Omental fat pad (tissue), 3 donors: ENCODE measurements at regions not wholly inside any gene's neighbourhood (a gene's known extent, or its start where the extent isn't known, plus 50 kb on each side); places are given as distances from the start of the nearest gene placed in this dataset.

Experiments
- ATAC-seq: fragments of 150-250 bp; one replicate; pipeline ENCODE4 v1.9.1; 2016; ENCODE audit warnings: mild to moderate bottlenecking, moderate library complexity; ENCODE audit not compliant: low FRiP score
- DNase-seq: peaks from one replicate; pipeline ENCODE4 v3.0.0-alpha.2; 2019; ENCODE audit warnings: low spot score
- TF ChIP-seq, protein P1 (sequence below), 3 donors: fragments of 450-650 bp; IDR thresholded peaks; one replicate each; pipeline ENCODE4 v1.5.1; 2016 to 2017; ENCODE audit warnings: antibody characterized with exemption in 3 of 3, mild to moderate bottlenecking in 3 of 3, moderate library complexity in 2 of 3

DNA sequence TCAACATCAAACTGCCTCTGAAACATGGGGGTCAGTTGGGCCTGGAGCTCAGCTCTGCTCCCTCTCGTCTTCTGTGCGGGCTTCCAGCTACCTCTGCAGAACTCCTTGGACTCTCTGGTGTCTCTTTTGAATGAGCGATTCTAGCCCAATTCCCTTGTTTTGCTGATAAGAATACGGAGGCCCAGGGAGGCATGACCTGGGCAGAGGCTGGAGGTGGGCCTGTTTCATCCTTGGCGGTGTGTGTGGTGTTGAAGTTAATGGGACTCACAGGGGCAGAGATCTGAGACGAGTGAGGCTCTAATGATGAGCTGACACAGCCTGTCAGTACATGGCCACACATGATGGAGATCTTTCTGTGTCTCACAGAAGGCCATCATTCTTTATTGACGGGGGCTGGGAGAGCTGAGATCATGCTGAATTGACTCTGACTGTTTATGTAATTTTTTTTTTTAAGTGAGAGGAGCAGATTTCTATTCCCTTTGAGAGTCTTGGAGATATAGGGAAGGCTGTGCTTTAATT is 134.5 kb downstream of the URB2 start:
- DNase-seq (no peak), ATAC-seq (no peak)
- TF ChIP-seq, protein P1, sequence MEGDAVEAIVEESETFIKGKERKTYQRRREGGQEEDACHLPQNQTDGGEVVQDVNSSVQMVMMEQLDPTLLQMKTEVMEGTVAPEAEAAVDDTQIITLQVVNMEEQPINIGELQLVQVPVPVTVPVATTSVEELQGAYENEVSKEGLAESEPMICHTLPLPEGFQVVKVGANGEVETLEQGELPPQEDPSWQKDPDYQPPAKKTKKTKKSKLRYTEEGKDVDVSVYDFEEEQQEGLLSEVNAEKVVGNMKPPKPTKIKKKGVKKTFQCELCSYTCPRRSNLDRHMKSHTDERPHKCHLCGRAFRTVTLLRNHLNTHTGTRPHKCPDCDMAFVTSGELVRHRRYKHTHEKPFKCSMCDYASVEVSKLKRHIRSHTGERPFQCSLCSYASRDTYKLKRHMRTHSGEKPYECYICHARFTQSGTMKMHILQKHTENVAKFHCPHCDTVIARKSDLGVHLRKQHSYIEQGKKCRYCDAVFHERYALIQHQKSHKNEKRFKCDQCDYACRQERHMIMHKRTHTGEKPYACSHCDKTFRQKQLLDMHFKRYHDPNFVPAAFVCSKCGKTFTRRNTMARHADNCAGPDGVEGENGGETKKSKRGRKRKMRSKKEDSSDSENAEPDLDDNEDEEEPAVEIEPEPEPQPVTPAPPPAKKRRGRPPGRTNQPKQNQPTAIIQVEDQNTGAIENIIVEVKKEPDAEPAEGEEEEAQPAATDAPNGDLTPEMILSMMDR (IDR thresholded peaks at IDR 0.05), result no peak

DNA sequence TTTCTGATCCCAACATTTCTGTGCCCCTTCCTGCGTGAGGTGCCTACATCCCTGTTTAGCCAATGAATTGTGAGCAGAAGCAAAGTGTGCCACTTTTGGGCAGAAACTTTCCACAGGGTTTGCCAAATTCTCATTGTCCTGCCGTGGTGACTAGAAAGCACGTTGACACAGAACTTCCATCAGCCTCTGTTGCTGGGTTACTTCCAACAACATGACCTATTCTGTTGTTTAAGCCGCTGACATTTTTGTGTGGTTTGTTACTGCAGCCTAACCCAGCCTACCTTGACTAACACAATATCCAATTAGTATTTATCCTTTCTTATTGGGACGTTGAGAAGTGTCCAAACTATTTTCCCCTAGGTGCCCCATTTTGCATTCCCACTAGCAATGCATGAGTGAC is 136.8 kb downstream of the URB2 start:
- TF ChIP-seq, protein P1 (IDR thresholded peaks at IDR 0.05), result no peak
- DNase-seq (no peak), ATAC-seq (no peak)

DNA sequence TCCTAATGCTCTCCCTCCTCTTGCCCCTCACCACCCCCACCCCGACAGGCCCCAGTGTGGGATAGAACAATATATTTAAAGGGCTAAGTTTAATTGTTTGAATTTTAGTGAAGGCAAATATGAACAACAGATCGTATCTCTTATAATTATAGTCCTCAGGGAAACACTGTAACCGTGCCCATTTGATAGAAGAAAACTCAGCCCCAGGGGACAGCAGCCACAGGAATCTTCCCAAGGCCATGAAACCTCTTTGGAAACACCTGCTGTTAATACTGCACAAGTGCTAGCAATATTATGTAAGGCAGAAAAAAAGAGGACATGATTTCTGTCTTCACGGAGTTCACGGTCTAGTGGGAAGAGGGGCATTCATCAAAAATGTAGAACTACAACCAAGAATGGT is 142.2 kb downstream of the URB2 start:
- DNase-seq (no peak), ATAC-seq (no peak)
- TF ChIP-seq, protein P1 (IDR thresholded peaks at IDR 0.05), result no peak

DNA sequence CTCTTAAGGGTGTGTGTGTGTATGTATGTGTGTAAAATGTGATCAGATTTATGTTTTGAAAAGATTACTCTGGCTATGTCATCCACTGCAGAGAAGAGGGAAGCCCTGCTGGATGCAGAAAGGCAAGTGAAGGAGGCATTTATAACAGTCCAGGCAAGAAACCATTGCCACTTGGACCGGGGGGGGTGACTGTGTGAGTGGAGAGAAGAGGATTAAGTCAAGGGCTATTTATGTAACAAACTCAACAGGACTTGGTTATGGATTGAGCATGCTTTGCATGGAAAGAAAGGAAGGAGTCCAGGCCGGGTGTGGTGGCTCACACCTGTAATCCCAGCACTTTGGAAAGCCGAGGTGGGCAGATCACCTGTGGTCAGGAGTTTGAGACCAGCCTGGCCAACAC is 143.0 kb downstream of the URB2 start:
- no peak for ATAC-seq

DNA sequence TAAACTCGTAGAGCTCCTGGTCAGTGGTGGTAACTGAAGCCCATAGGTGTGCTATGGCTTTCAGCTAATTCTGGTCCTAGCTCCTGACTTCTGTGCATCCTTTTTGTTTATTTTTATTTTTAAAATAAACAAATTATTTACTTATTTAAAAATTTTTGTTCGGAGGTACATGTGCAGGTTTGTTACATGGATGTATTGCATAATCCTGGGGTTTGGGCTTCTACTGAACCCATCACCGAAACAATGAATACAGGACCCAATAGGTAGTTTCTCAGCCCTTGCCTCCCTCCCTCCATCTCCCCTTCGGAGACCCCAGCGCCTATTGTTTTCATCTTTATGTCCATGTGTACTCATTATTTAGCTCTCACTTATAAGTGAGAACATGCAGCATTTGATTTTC is 143.8 kb downstream of the URB2 start:
- DNase-seq (no peak), ATAC-seq (no peak)
- TF ChIP-seq, protein P1 (IDR thresholded peaks at IDR 0.05), result no peak

More for the DNA sequence above, 143.0 kb downstream of the URB2 start:
- TF ChIP-seq, protein P1 (IDR thresholded peaks at IDR 0.05), result no peak
- DNase-seq, result no peak

DNA sequence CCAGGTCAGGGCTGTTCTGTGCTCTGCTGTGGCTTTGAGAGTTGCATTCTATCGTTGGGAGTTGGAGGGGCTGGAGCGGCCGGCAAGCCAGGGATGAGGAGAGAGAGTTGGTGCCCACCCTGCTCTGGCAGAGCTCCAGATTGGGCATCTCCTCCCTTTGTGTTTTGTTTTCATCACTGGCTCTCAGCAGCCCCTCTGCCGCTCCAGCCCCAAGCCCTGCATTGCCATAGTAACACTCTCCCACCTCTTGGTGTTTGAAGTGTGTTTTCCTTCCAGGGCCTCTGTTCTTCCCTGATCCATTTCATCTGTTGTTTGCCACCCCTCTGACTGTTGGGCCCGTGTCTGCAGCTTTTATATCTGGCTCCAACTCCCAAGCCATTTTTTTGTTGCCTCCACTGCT is 152.7 kb downstream of the URB2 start:
- DNase-seq, result no peak
- TF ChIP-seq, protein P1 (IDR thresholded peaks at IDR 0.05), result no peak
- no peak for ATAC-seq

DNA sequence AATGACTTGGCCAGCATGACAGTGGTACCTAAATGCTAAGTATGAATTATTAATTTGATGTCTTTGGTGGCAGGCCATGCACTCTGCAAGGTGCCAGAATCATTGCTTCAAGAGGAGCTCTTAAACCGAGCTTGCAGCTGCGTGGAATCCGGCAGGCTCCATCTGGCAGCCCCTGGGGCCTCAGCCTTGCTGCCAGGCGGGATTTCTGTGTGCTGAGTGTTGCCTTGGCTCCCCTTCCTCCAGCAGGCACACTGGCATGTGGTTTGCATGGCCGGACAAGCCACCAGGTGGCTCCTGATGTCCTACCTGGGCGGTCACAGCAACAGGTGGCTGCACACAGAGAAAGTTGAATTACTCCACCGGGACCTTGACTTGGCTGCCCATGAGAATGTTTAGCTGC is 155.4 kb downstream of the URB2 start:
- DNase-seq, result no peak
- TF ChIP-seq, protein P1 (IDR thresholded peaks at IDR 0.05), result no peak
- no peak for ATAC-seq
